Large intestine (tissue), 3 donors: ENCODE measurements at regions not wholly inside any gene's neighbourhood (a gene's known extent, or its start where the extent isn't known, plus 50 kb on each side); places are given as distances from the start of the nearest gene placed in this dataset.

Source experiments
- DNase-seq, 2 donors: peaks; one replicate each; pipeline versions ENCODE4 v3.0.0 to v3.0.0-alpha.2; 2013
- H3K27ac ChIP-seq: one replicate; pipeline ENCODE4 v1.5.1; 2013; ENCODE audit warnings: low read length
- H3K27me3 ChIP-seq: 2 replicates; pipeline ENCODE4 v1.6.1; 2013; ENCODE audit warnings: low read length; ENCODE audit not compliant: control insufficient read depth, insufficient read depth
- H3K36me3 ChIP-seq: 2 replicates; pipeline ENCODE4 v1.6.1; 2013; ENCODE audit warnings: low read length; ENCODE audit not compliant: control insufficient read depth, insufficient read depth
- H3K4me1 ChIP-seq: one replicate; pipeline ENCODE4 v1.6.1; 2013; ENCODE audit warnings: low read length; ENCODE audit not compliant: control insufficient read depth, insufficient read depth
- H3K4me3 ChIP-seq: one replicate; pipeline ENCODE4 v1.5.1; 2013; ENCODE audit warnings: low read length
- H3K9me3 ChIP-seq: one replicate; pipeline ENCODE4 v1.6.1; 2013; ENCODE audit warnings: mild to moderate bottlenecking, low read depth, low read length, moderate library complexity; ENCODE audit not compliant: control insufficient read depth
- WGBS: methylation state at CpG from one replicate; pipeline ENCODE4 v1.1.5; 2013; ENCODE audit warnings: low lambda C conversion rate; ENCODE audit not compliant: insufficient coverage; 5-methylcytosine and 5-hydroxymethylcytosine counted together

DNA sequence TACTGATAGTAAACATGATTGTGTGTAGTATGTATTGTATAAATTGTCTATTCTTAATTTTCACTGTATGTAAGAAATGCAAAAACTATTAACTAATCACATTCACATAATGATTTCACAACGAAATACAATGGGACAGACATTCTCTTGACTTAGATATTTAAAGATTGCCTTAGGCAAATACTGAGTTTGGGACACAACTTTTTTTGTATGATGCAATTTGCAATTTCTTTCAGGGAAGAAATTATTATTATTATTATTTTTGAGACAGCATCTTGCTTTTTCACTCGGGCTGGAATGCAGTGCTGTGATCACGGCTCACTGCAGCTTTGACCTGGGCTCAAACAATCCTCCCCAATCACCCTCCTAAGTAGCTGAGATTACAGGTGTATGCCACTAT lies 173.2 kb upstream of the TRIM24 start:
- H3K9me3 ChIP-seq = peaks cover 5% of the 10 kb centered on the region
- no peak overlapping the region for H3K4me3 ChIP-seq
- no peak overlapping the region for H3K27ac ChIP-seq
- H3K36me3 ChIP-seq = no peaks in the 10 kb centered on the region
- no peak for DNase-seq
- no peaks in the 10 kb centered on the region for H3K27me3 ChIP-seq
- no peaks in the 10 kb centered on the region for H3K4me1 ChIP-seq
- 86% methylated on average over 1 of the region's 3 CpGs for WGBS

DNA sequence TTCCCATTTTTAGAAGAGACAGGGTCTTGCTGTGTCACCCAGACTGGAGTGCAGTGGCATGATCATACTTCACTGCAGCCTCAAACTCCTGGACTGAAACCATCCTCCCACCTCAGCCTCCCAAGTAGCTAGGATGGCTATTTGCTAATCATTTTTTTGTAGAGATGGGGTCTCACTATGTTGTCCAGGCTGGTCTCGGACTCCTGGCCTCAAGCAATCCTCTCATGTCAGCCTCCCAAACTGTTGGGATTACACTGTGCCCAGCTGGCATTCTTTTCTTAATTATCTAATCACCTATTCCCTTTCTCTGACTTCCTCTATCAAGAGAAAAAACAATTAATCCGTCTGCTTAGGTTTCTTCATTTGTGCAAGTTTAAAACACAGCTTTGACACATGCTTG lies 172.5 kb upstream of the TRIM24 start:
- Histone ChIP-seq H3K36me3 (no peaks in the 10 kb centered on the region), H3K9me3 (peaks cover 5% of the 10 kb centered on the region), H3K27ac (no peak overlapping the region), H3K4me3 (no peak overlapping the region), H3K4me1 (no peaks in the 10 kb centered on the region), H3K27me3 (no peaks in the 10 kb centered on the region)
- WGBS = 0% methylated on average over 1 of the region's 2 CpGs
- no peak for DNase-seq

GRCh38 chr7:138289082-138289481 lies 171.0 kb upstream of the TRIM24 start:
- Histone ChIP-seq H3K4me1 (no peaks in the 10 kb centered on the region), H3K4me3 (no peak overlapping the region), H3K9me3 (peaks cover 5% of the 10 kb centered on the region), H3K27me3 (no peaks in the 10 kb centered on the region), H3K27ac (no peak overlapping the region), H3K36me3 (no peaks in the 10 kb centered on the region)
- no peak for DNase-seq

- Histone ChIP-seq H3K4me3 (no peak overlapping the region), H3K27me3 (no peaks in the 10 kb centered on the region), H3K9me3 (peaks cover 5% of the 10 kb centered on the region), H3K36me3 (no peaks in the 10 kb centered on the region), H3K4me1 (no peaks in the 10 kb centered on the region), H3K27ac (no peak overlapping the region)
- DNase-seq = no peak
- WGBS = no CpG with 5 or more reads among the region's 2 CpGs
Measured at GRCh38 chr7:138289864-138290263, 170.2 kb upstream of the TRIM24 start.

DNA sequence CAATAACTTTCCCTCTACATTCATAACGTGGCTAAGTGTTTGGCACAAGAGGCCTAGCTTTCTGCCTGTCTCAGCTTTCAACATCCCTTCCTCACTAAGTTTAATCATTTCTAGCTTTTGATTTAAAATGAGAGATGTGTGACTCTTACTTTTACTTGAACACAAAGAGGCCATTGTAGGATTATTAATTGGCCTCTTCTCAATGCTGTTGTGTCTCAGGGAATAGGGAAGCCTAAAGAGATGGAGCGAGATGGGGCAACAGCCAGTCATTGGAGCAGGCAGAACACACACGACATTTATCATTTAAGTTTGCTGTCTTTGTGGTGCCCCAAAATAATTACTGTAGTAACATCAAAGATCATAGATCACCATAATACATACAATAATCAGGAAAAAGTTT lies 167.1 kb upstream of the TRIM24 start:
- H3K9me3 ChIP-seq = peaks cover 5% of the 10 kb centered on the region
- H3K36me3 ChIP-seq = no peaks in the 10 kb centered on the region
- no peak overlapping the region for H3K4me3 ChIP-seq
- 22% methylated on average over 1 of the region's 3 CpGs for WGBS
- no peak overlapping the region for H3K27ac ChIP-seq
- no peaks in the 10 kb centered on the region for H3K4me1 ChIP-seq
- no peaks in the 10 kb centered on the region for H3K27me3 ChIP-seq
- no peak for DNase-seq

DNA sequence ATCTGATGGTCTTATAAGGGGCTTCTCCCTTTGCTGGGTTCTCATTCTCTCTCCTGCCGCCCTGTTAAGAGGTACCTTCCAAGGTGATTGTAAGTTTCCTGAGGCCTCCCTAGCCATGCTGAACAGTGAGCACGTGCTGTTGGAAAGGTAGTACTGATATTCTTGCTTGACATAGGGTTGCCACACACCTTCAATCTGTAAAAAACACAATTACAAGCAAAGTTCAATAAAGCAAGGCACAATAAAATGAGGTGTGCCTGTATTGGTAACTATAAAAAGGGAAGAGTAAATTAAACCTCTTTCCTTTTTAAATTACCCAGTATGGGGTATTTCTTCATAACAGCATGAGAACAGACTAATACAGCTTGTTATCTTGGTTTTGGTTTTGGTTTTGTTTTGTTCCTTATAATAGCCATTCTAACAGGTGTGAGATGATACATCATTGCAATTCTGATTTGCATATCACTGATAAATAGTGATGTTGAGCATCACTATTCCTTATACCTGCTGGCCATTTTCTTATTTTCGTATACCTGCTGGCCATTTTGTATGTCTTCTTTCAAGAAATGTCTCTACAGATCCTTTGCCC lies 164.9 kb upstream of the TRIM24 start:
- Histone ChIP-seq H3K36me3 (no peaks in the 10 kb centered on the region), H3K27me3 (no peaks in the 10 kb centered on the region), H3K27ac (no peak overlapping the region), H3K4me1 (no peaks in the 10 kb centered on the region), H3K4me3 (no peak overlapping the region), H3K9me3 (peaks cover under 1% of the 10 kb centered on the region)
- no CpG with 5 or more reads among the region's 3 CpGs for WGBS
- peak in 1 of 2 donors; percentile 20 for DNase-seq

GRCh38 chr7:138297526-138297925 lies 162.5 kb upstream of the TRIM24 start:
- Histone ChIP-seq H3K4me3 (no peak overlapping the region), H3K4me1 (no peaks in the 10 kb centered on the region), H3K27me3 (no peaks in the 10 kb centered on the region), H3K27ac (no peak overlapping the region), H3K36me3 (no peaks in the 10 kb centered on the region), H3K9me3 (no peaks in the 10 kb centered on the region)
- WGBS = 100% methylated on average over 1 of the region's 3 CpGs
- DNase-seq = no peak

DNA sequence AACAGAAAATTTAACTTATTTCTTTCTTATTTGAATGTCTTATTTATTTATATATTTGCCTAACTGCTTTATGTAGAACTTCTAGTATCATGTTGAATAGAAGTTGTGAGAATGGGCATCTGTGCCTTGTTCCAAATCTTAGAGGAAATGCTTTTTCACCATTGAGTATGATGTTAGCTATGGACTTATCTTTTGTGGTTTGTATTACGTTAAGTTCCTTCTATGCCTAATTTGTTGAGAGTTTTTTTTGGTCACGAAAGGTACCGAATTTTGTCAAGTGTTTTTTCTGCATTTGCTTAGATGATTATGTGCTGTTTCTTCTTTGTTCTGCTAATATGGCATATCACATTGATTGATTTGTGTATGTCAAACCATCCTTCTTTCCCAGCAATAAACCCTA lies 161.0 kb upstream of the TRIM24 start:
- Histone ChIP-seq H3K4me1 (no peaks in the 10 kb centered on the region), H3K27me3 (no peaks in the 10 kb centered on the region), H3K27ac (no peak overlapping the region), H3K9me3 (no peaks in the 10 kb centered on the region), H3K4me3 (no peak overlapping the region), H3K36me3 (no peaks in the 10 kb centered on the region)
- WGBS = 100% methylated on average over 2 of the region's 3 CpGs
- DNase-seq = no peak

- Histone ChIP-seq H3K9me3 (no peaks in the 10 kb centered on the region), H3K4me3 (no peak overlapping the region), H3K27me3 (no peaks in the 10 kb centered on the region), H3K36me3 (no peaks in the 10 kb centered on the region), H3K27ac (no peak overlapping the region), H3K4me1 (no peaks in the 10 kb centered on the region)
- DNase-seq = no peak
- 92% methylated on average over 2 of the region's 6 CpGs for WGBS
Measured at GRCh38 chr7:138303230-138304070, 156.6 kb upstream of the TRIM24 start.

GRCh38 chr7:138304071-138304320 lies 156.1 kb upstream of the TRIM24 start:
- 86% methylated on average over 1 of the region's 1 CpG for WGBS
- DNase-seq = no peak
- Histone ChIP-seq H3K27me3 (no peaks in the 10 kb centered on the region), H3K9me3 (no peaks in the 10 kb centered on the region), H3K36me3 (no peaks in the 10 kb centered on the region), H3K4me1 (no peaks in the 10 kb centered on the region), H3K27ac (no peak overlapping the region), H3K4me3 (no peak overlapping the region)

GRCh38 chr7:138307633-138308032 lies 152.4 kb upstream of the TRIM24 start:
- no peaks in the 10 kb centered on the region for H3K4me1 ChIP-seq
- no CpG with 5 or more reads among the region's 3 CpGs for WGBS
- no peak overlapping the region for H3K27ac ChIP-seq
- no peak overlapping the region for H3K4me3 ChIP-seq
- no peaks in the 10 kb centered on the region for H3K36me3 ChIP-seq
- no peak for DNase-seq
- no peaks in the 10 kb centered on the region for H3K27me3 ChIP-seq
- no peaks in the 10 kb centered on the region for H3K9me3 ChIP-seq
